Body of pancreas (tissue), 4 donors: ENCODE measurements at regions not wholly inside any gene's neighbourhood (a gene's known extent, or its start where the extent isn't known, plus 50 kb on each side); places are given as distances from the start of the nearest gene placed in this dataset.

ENCODE experiments used
- CTCF ChIP-seq, 7 experiments: fragments of 450-650 bp in 4 of 7; fragments of 200-600 bp in 3 of 7; sonication (generic) in 3 of 7; IDR thresholded peaks; one replicate each; pipeline ENCODE4 v1.5.1; 2016 to 2019; ENCODE audit warnings: antibody characterized with exemption in 7 of 7
- POLR2A ChIP-seq, 3 donors: fragments of 450-650 bp; IDR thresholded peaks; one replicate each; pipeline ENCODE4 v1.6.1; 2016; ENCODE audit warnings: antibody characterized with exemption in 3 of 3, mild to moderate bottlenecking in 2 of 3

GRCh38 chr5:156009583-156009982, 317.4 kb upstream of the SGCD start:
- no peak for TF ChIP-seq POLR2A (IDR thresholded peaks at IDR 0.05)
- no peak for TF ChIP-seq CTCF (IDR thresholded peaks at IDR 0.05)
